ENCODE measurements at regions not wholly inside any gene's neighbourhood (a gene's known extent, or its start where the extent isn't known, plus 50 kb on each side); places are given as distances from the start of the nearest gene placed in this dataset.

DNA sequence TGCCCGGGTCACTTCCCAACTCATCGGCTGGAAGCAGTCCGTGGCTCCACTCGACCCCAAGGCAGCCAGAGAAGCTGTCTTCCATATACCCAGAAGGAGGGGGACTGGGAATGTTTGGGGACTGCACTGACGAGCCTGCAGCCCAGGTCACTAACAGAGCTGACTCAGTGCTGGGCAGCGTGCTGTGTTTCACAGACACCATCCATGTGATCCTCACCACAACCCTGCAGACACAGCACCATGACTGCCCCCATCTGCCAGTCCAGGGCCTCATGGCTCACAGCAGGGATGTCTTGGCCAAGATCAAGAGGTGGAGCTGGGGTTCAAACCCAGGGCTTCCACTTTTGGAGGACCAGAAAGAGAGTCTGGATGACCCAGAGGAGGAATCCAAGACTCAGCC, 67.9 kb downstream of the KLHDC7A start:
- Histone ChIP-seq H3K9me3 (no peaks in the 10 kb centered on the region), H3K36me3 (no peaks in the 10 kb centered on the region), H3K27me3 (peaks cover 0 to 73% of the 10 kb centered on the region in 2 donors), H3K27ac (no peak overlapping the region), H3K4me1 (no peaks in the 10 kb centered on the region), H3K4me3 (no peak overlapping the region)
- DNase-seq (no peak), ATAC-seq (no peak)
- TF ChIP-seq, protein P1, sequence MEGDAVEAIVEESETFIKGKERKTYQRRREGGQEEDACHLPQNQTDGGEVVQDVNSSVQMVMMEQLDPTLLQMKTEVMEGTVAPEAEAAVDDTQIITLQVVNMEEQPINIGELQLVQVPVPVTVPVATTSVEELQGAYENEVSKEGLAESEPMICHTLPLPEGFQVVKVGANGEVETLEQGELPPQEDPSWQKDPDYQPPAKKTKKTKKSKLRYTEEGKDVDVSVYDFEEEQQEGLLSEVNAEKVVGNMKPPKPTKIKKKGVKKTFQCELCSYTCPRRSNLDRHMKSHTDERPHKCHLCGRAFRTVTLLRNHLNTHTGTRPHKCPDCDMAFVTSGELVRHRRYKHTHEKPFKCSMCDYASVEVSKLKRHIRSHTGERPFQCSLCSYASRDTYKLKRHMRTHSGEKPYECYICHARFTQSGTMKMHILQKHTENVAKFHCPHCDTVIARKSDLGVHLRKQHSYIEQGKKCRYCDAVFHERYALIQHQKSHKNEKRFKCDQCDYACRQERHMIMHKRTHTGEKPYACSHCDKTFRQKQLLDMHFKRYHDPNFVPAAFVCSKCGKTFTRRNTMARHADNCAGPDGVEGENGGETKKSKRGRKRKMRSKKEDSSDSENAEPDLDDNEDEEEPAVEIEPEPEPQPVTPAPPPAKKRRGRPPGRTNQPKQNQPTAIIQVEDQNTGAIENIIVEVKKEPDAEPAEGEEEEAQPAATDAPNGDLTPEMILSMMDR (IDR thresholded peaks at IDR 0.05), result no peak
- intact Hi-C loops (cut with DNase I), result no loop called here

DNA sequence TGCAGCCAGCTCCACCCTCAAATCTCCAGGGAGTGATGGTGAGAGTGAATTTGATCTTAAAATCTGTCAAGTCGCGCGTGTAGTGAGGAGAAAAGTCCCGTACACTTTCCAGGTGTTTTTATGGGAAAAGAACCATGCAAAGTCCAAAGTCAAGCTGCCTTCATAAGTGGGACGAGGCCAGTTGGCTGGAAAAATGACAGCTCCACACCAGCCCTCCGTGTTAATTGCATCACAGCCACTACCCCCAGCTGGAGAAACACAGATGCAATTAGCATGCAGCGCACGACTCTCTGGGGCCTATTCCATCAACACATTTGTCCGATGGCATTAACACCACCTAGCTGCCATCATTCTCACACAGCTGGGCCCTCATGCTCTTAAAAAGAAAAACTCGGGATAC, 68.4 kb downstream of the KLHDC7A start:
- Histone ChIP-seq H3K9me3 (no peaks in the 10 kb centered on the region), H3K27ac (no peak overlapping the region), H3K36me3 (no peaks in the 10 kb centered on the region), H3K4me1 (no peaks in the 10 kb centered on the region), H3K27me3 (peaks cover 0 to 74% of the 10 kb centered on the region in 2 donors), H3K4me3 (no peak overlapping the region)
- TF ChIP-seq, protein P1 (IDR thresholded peaks at IDR 0.05), result no peak
- intact Hi-C loops (cut with DNase I), result no loop called here
- DNase-seq (no peak), ATAC-seq (no peak)

DNA sequence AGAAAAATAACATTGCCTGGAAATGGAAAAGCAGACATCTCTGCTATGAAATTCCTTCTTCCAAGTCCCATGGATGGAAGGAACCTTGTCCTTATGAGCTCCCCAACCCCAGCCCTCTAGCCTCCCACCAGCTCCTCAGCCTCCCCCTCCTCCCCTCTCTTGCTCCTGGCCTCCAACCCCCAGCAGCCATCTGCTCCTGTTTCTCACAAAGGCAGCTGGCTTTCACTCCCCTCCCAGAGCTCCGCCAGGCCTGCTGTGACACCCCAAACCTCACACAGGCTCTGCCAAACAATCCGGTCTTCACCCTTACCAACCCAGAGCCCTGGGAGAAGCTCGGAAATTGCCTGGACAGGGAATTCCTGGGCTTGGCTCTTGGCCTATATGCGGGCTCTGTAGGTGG, 69.2 kb downstream of the KLHDC7A start:
- TF ChIP-seq, protein P1 (IDR thresholded peaks at IDR 0.05), result no peak
- H3K9me3 ChIP-seq, result no peaks in the 10 kb centered on the region
- ATAC-seq, result no peak
- no peak overlapping the region for H3K4me3 ChIP-seq
- no peaks in the 10 kb centered on the region for H3K36me3 ChIP-seq
- DNase-seq, result no peak
- peaks cover 0 to 72% of the 10 kb centered on the region in 2 donors for H3K27me3 ChIP-seq
- H3K4me1 ChIP-seq, result no peaks in the 10 kb centered on the region
- intact Hi-C loops (cut with DNase I), result no loop called here
- no peak overlapping the region for H3K27ac ChIP-seq

DNA sequence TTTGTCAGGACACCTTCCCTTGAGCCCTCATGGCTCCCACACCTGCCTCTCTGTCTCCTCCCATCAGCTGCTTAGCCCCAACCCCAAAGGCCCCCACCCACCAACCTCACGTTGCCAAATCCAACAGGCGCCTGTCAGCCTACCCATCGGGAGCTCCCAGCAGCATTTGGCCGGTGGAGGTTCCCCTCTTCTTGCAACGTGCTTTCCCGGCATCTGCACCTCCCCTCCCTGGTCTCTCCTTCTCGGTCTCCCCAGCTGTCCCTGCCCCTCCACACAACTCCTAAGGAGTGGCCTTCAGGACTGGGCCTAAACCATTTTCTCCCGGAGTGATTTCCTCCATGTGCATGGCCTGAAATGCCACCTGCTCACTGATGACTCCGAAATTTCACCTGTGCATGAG, 71.9 kb downstream of the KLHDC7A start:
- H3K27ac ChIP-seq, result no peak overlapping the region
- intact Hi-C loops (cut with DNase I), result no loop called here
- H3K4me1 ChIP-seq, result no peaks in the 10 kb centered on the region
- TF ChIP-seq, protein P1 (IDR thresholded peaks at IDR 0.05), result no peak
- no peak overlapping the region for H3K4me3 ChIP-seq
- no peak for DNase-seq
- no peaks in the 10 kb centered on the region for H3K36me3 ChIP-seq
- H3K27me3 ChIP-seq, result peaks cover 5 to 74% of the 10 kb centered on the region in 2 donors
- no peaks in the 10 kb centered on the region for H3K9me3 ChIP-seq
- no peak for ATAC-seq

DNA sequence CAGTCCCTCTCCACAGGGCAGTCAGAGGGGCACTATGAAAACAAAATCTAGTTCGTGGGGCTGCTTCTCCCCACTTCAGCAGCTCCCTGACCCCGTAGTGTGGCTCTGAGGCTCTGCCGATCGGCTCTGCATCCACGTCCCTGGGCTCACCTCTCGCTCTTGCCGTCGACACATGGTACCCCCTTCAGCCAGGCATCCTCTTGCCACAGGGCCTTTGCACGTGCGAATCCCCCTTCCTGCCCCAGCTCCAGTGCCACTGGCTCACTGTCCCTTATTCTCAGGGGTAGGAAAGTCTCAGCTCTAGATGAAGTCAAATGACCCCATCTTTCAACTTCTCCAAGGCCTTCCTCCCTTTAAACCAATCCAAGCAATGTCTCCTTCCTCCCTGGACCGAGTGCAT, 72.7 kb downstream of the KLHDC7A start:
- no peaks in the 10 kb centered on the region for H3K4me1 ChIP-seq

More for the DNA sequence above, 72.7 kb downstream of the KLHDC7A start:
- no peak for DNase-seq
- no peak overlapping the region for H3K4me3 ChIP-seq
- H3K27ac ChIP-seq, result no peak overlapping the region
- no peak for ATAC-seq
- H3K9me3 ChIP-seq, result no peaks in the 10 kb centered on the region
- no peaks in the 10 kb centered on the region for H3K36me3 ChIP-seq
- TF ChIP-seq, protein P1 (IDR thresholded peaks at IDR 0.05), result no peak
- intact Hi-C loops (cut with DNase I), result no loop called here
- peaks cover 6 to 74% of the 10 kb centered on the region in 2 donors for H3K27me3 ChIP-seq
